ENCODE measurements at regions not wholly inside any gene's neighbourhood (a gene's known extent, or its start where the extent isn't known, plus 50 kb on each side); places are given as distances from the start of the nearest gene placed in this dataset.

DNA sequence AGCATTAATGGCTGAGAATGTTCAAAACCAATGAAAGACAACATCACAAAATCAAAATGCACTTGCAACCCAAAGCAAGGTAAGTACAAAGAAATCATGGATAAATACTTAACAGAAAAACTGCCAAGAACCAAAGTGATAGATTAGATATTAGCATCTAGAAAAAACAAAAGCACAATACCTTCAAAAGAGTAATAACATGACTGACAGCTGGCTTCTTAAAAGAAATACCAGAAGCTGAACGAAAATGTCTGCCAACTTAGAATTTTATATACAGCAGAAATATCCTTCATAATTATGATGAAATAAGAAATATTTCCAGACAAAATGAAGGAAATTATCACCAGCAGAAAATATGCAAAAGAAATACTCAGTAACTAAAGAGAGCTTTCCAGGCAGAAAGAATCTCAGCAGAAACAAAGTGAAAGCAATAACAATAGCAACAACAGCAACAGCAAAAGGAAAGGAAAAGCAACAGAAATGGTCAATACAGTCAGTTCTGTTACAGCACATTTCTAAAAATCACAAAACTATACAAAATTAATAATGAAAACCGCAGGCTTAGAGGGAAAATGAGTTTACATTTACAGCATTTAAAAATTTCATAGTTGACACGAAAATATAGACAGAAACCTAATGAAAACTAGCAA is 121.5 kb upstream of the MAN1A1 start:
- no peak for TF ChIP-seq EZH2 (IDR thresholded peaks at IDR 0.05; ENCODE audit: borderline replicate concordance, low read depth, low read length, poor library complexity, severe bottlenecking)
- TF ChIP-seq, protein P1, sequence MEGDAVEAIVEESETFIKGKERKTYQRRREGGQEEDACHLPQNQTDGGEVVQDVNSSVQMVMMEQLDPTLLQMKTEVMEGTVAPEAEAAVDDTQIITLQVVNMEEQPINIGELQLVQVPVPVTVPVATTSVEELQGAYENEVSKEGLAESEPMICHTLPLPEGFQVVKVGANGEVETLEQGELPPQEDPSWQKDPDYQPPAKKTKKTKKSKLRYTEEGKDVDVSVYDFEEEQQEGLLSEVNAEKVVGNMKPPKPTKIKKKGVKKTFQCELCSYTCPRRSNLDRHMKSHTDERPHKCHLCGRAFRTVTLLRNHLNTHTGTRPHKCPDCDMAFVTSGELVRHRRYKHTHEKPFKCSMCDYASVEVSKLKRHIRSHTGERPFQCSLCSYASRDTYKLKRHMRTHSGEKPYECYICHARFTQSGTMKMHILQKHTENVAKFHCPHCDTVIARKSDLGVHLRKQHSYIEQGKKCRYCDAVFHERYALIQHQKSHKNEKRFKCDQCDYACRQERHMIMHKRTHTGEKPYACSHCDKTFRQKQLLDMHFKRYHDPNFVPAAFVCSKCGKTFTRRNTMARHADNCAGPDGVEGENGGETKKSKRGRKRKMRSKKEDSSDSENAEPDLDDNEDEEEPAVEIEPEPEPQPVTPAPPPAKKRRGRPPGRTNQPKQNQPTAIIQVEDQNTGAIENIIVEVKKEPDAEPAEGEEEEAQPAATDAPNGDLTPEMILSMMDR (conservative IDR thresholded peaks at IDR 0.05; ENCODE audit: low read depth, low read length) = no peak
